ENCODE measurements at regions not wholly inside any gene's neighbourhood (a gene's known extent, or its start where the extent isn't known, plus 50 kb on each side); places are given as distances from the start of the nearest gene placed in this dataset.

DNA sequence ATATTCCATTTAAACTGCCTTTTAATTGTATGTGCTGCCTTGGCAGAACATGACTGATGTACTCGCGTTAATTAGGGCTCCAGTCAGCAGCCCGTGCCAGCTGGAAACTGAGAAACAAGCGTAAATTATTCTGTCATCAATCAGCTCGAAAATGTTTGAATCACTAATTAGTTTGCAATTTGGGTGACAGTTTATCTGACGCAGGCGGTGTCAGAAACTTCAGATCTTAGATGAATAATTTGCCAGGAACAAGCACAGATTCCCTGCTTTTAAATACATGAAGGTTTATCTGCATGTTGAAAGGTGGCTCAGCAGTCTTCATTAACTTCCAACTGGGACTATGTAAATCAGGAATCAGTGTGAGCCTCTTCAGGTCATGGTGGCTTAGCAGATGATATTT is 176.0 kb upstream of the TLE4 start:
- no peak overlapping the region for H3K4me3 ChIP-seq (ENCODE audit: low read depth, low read length)
- TF ChIP-seq, protein P1, sequence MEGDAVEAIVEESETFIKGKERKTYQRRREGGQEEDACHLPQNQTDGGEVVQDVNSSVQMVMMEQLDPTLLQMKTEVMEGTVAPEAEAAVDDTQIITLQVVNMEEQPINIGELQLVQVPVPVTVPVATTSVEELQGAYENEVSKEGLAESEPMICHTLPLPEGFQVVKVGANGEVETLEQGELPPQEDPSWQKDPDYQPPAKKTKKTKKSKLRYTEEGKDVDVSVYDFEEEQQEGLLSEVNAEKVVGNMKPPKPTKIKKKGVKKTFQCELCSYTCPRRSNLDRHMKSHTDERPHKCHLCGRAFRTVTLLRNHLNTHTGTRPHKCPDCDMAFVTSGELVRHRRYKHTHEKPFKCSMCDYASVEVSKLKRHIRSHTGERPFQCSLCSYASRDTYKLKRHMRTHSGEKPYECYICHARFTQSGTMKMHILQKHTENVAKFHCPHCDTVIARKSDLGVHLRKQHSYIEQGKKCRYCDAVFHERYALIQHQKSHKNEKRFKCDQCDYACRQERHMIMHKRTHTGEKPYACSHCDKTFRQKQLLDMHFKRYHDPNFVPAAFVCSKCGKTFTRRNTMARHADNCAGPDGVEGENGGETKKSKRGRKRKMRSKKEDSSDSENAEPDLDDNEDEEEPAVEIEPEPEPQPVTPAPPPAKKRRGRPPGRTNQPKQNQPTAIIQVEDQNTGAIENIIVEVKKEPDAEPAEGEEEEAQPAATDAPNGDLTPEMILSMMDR (IDR thresholded peaks at IDR 0.05; ENCODE audit: insufficient read depth, low read depth, low read length) = no peak
- DNase-seq (ENCODE audit: low read depth) = no peak

DNA sequence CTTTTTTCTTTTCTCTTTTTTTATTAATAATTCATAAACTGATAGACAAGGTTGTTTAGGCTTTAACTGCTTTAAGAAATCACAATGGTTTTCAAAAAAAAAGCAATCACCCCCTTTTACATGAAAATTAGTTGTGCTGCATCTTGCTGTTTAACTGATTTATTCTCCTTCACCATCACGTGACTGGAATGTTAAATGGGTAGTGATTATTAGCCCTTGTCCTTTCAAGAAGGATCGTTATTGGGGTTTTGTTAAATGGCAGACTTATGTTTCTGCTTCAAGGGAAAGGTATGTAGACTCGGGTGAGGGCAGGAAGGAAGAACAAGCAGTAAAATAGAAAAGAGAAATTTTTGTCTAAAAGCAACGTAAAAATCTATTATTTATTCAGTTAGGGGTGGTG is 175.6 kb upstream of the TLE4 start:
- TF ChIP-seq, protein P1 (IDR thresholded peaks at IDR 0.05; ENCODE audit: insufficient read depth, low read depth, low read length) = no peak
- no peak for DNase-seq (ENCODE audit: low read depth)
- no peak overlapping the region for H3K4me3 ChIP-seq (ENCODE audit: low read depth, low read length)

DNA sequence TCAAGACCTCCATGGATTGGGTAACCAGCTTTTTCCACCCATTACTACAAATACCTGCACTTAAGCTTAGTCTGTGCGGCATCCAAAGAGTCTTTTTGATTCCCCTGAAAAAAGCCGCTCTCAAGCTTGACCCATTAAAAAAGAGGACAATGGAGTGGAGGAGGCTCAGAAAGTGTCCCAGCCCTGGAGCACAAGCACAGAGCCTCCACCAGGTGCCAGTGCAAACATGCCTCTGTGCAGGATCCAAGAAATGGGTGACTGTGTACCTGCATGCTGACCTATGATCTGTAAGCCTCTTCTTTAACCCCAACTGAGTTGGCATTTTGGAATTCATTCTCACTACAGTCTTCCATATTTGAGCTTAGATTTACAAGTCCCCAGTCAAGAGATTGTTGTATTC is 168.3 kb upstream of the TLE4 start:
- no peak for DNase-seq (ENCODE audit: low read depth)
- no peak overlapping the region for H3K4me3 ChIP-seq (ENCODE audit: low read depth, low read length)
- TF ChIP-seq, protein P1 (IDR thresholded peaks at IDR 0.05; ENCODE audit: insufficient read depth, low read depth, low read length) = no peak

DNA sequence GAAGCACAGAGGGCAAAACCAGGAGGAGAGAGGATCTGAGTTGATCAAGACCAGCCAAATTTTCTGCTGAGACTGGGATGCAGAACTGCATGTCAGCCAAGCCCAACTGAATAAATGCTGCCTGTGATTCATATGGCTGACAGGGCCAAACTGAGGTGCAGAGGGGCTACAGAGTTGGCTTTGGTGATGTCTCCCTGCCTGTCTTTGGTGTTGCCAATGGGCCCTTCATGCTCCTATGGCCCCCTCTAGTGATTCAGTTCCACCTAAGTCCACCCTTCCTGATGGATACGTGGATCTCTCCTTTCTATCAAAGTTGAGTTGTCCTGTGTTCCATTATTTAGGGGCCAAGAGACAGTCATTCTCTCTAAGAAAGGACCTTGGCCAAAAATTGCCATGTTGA is 163.6 kb upstream of the TLE4 start:
- no peak for DNase-seq (ENCODE audit: low read depth)
- H3K4me3 ChIP-seq (ENCODE audit: low read depth, low read length) = no peak overlapping the region
- TF ChIP-seq, protein P1 (IDR thresholded peaks at IDR 0.05; ENCODE audit: insufficient read depth, low read depth, low read length) = no peak

DNA sequence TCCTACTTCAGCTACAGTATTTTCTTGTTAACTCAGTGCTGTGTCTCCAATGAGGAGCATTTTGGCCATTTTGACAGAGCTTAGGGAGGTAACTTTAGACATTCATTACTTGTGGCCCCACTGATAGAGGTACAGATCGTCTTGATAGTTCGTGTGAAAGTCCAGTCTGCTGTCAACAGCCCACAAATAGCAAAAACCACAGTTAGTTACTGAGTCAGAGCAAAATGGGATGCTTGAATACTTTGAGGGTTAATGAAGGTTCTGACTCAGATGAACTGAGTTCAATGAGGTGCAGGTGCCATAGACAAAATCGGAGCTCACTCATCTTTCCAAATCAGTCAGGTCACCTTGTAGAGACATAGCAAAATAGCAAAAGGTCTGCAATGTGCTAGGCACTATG is 163.1 kb upstream of the TLE4 start:
- no peak for DNase-seq (ENCODE audit: low read depth)
- TF ChIP-seq, protein P1 (IDR thresholded peaks at IDR 0.05; ENCODE audit: insufficient read depth, low read depth, low read length) = no peak
- no peak overlapping the region for H3K4me3 ChIP-seq (ENCODE audit: low read depth, low read length)

DNA sequence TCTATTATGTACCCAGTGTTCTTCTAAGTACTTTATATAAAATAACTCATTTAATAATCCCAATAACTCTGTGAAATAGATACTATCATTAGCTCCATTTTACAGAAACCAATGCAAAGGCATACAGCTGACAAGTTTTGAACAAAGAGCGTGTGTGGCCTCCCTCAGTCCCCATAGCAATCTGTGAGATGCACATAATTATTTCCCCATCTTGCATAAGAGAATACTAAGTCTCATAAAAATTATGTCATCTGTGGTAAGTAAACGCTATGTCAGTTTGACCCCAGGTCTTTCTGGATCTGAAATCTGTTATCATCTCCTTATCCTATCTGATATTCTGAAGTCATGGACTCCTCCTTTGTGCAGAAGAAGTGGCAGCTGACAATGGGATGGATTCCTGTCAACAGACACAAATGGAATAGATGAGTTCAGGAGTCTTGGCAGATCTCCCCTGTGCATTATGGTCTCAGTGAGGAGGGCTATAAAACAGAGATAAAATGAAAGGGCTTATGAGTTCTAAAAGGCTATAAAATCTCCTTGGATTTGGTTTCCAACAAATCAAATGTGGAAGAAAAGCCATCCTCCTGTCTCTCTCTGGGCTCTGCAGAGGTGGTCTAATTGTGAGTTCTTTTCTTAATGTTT is 162.5 kb upstream of the TLE4 start:
- TF ChIP-seq, protein P1 (IDR thresholded peaks at IDR 0.05; ENCODE audit: insufficient read depth, low read depth, low read length) = no peak
- no peak for DNase-seq (ENCODE audit: low read depth)
- H3K4me3 ChIP-seq (ENCODE audit: low read depth, low read length) = no peak overlapping the region

DNA sequence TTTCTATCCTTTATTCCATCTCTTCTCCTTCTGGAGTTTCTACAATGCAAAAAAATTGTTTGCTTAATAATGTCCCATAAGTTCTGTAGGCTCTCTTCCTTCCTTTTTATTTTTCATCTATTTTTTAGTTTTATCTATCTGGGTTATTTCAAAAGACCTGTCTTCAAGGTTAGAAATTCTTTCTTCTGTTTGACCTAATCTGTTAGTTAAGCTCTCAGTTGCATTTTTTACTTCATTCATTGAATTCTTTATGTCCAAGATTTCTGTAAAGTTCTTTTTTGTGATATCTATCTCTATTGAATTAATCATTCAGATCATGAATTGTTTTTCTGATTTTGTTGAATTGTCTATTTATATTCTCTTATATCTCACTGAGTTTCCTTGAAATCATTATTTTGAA is 145.9 kb upstream of the TLE4 start:
- TF ChIP-seq, protein P1 (IDR thresholded peaks at IDR 0.05; ENCODE audit: insufficient read depth, low read depth, low read length) = no peak
- DNase-seq (ENCODE audit: low read depth) = no peak
- H3K4me3 ChIP-seq (ENCODE audit: low read depth, low read length) = no peak overlapping the region

Data from fibroblast of villous mesenchyme (primary cell).